GM23338 (cell line): ENCODE measurements at regions not wholly inside any gene's neighbourhood (a gene's known extent, or its start where the extent isn't known, plus 50 kb on each side); places are given as distances from the start of the nearest gene placed in this dataset.

ENCODE experiments used
- CTCF ChIP-seq, 2 experiments: fragments of 200-600 bp in 1 of 2; sonication (generic) in 1 of 2; conservative IDR thresholded peaks; 2 replicates each; pipeline versions ENCODE4 v1.5.1 to v1.6.1; 2016 to 2017; ENCODE audit warnings: antibody characterized with exemption in 2 of 2, low read depth in 2 of 2, mild to moderate bottlenecking in 2 of 2, moderate library complexity in 1 of 2
- EZH2 ChIP-seq: fragments of 200-600 bp; sonication (generic); IDR thresholded peaks from one replicate; pipeline ENCODE4 v1.8.0; 2017; ENCODE audit warnings: antibody characterized with exemption, mild to moderate bottlenecking, low read depth; ENCODE audit not compliant: unreplicated experiment
- EZH2phosphoT487 ChIP-seq: fragments of 200-600 bp; sonication (generic); IDR thresholded peaks from one replicate; pipeline ENCODE4 v1.8.1; 2018; ENCODE audit warnings: antibody characterized with exemption; ENCODE audit not compliant: unreplicated experiment
- NANOG ChIP-seq: IDR thresholded peaks from 2 replicates; pipeline ENCODE4 v1.6.1; 2016; ENCODE audit warnings: antibody characterized with exemption, borderline replicate concordance
- POLR2AphosphoS5 ChIP-seq: IDR thresholded peaks from 2 replicates; pipeline ENCODE4 v1.6.1; 2016; ENCODE audit warnings: antibody characterized with exemption, low read depth
- ZNF114 ChIP-seq: fragments of 250-450 bp; sonication (Bioruptor Pico); IDR thresholded peaks from 2 replicates; pipeline ENCODE4 v1.5.0; 2020; ENCODE audit warnings: mild to moderate bottlenecking, moderate library complexity
- ZNF462 ChIP-seq: fragments of 250-450 bp; sonication (Bioruptor Pico); IDR thresholded peaks from 2 replicates; pipeline ENCODE4 v1.5.0; 2020; ENCODE audit warnings: mild to moderate bottlenecking, moderate library complexity
- TF ChIP-seq, protein P1 (sequence below): IDR thresholded peaks from one replicate; pipeline ENCODE4 v1.6.1; 2018; ENCODE audit warnings: antibody characterized with exemption; ENCODE audit not compliant: unreplicated experiment

GRCh38 chr16:17866996-17867395 lies 396.2 kb upstream of the XYLT1 start:
- no peak for TF ChIP-seq EZH2
- TF ChIP-seq CTCF (conservative IDR thresholded peaks at IDR 0.05; ENCODE audit: low read depth in 2 of 2): no peak
- no peak for TF ChIP-seq POLR2AphosphoS5
- TF ChIP-seq EZH2phosphoT487: no peak
- TF ChIP-seq, protein P1, sequence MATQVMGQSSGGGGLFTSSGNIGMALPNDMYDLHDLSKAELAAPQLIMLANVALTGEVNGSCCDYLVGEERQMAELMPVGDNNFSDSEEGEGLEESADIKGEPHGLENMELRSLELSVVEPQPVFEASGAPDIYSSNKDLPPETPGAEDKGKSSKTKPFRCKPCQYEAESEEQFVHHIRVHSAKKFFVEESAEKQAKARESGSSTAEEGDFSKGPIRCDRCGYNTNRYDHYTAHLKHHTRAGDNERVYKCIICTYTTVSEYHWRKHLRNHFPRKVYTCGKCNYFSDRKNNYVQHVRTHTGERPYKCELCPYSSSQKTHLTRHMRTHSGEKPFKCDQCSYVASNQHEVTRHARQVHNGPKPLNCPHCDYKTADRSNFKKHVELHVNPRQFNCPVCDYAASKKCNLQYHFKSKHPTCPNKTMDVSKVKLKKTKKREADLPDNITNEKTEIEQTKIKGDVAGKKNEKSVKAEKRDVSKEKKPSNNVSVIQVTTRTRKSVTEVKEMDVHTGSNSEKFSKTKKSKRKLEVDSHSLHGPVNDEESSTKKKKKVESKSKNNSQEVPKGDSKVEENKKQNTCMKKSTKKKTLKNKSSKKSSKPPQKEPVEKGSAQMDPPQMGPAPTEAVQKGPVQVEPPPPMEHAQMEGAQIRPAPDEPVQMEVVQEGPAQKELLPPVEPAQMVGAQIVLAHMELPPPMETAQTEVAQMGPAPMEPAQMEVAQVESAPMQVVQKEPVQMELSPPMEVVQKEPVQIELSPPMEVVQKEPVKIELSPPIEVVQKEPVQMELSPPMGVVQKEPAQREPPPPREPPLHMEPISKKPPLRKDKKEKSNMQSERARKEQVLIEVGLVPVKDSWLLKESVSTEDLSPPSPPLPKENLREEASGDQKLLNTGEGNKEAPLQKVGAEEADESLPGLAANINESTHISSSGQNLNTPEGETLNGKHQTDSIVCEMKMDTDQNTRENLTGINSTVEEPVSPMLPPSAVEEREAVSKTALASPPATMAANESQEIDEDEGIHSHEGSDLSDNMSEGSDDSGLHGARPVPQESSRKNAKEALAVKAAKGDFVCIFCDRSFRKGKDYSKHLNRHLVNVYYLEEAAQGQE: no peak
- TF ChIP-seq ZNF114 (CRISPR knock-in tag): no peak
- no peak for TF ChIP-seq NANOG
- no peak for TF ChIP-seq ZNF462 (CRISPR knock-in tag)
